Aorta (tissue), 5 donors: ENCODE measurements at regions not wholly inside any gene's neighbourhood (a gene's known extent, or its start where the extent isn't known, plus 50 kb on each side); places are given as distances from the start of the nearest gene placed in this dataset.

ENCODE experiments used
- ATAC-seq: fragments of 200-7000 bp; cut with Tn5 transposase; one replicate; pipeline ENCODE4 v1.9.1; 2022; ENCODE audit warnings: moderate library complexity; ENCODE audit not compliant: low FRiP score
- DNase-seq, 2 donors: peaks; one replicate each; pipeline ENCODE4 v3.0.0-alpha.2; 2020
- H3K27ac ChIP-seq, 2 donors: one replicate each; pipeline ENCODE4 v1.5.1; 2013; ENCODE audit warnings: low read length in 2 of 2, mild to moderate bottlenecking in 2 of 2, moderate library complexity in 2 of 2, control low read depth in 1 of 2, inconsistent platforms in 1 of 2, low read depth in 1 of 2
- H3K27me3 ChIP-seq, 2 donors: one replicate each; pipeline ENCODE4 v1.6.1; 2013; ENCODE audit warnings: control low read depth in 1 of 2, low read length in 1 of 2, mild to moderate bottlenecking in 1 of 2, moderate library complexity in 1 of 2; ENCODE audit not compliant: insufficient read depth in 2 of 2, control insufficient read depth in 1 of 2
- H3K36me3 ChIP-seq, 2 donors: one replicate each; pipeline ENCODE4 v1.6.1; 2013; ENCODE audit warnings: control low read depth in 1 of 2, low read length in 1 of 2, mild to moderate bottlenecking in 1 of 2; ENCODE audit not compliant: insufficient read depth in 2 of 2, control insufficient read depth in 1 of 2
- H3K4me1 ChIP-seq, 2 donors: one replicate each; pipeline ENCODE4 v1.6.1; 2013; ENCODE audit warnings: low read length in 2 of 2, control low read depth in 1 of 2, mild to moderate bottlenecking in 1 of 2, moderate library complexity in 1 of 2; ENCODE audit not compliant: insufficient read depth in 2 of 2, control insufficient read depth in 1 of 2
- H3K4me3 ChIP-seq, 2 donors: one replicate each; pipeline ENCODE4 v1.5.1; 2013; ENCODE audit warnings: low read length in 2 of 2, control low read depth in 1 of 2, mild to moderate bottlenecking in 1 of 2
- H3K9me3 ChIP-seq: one replicate; pipeline ENCODE4 v1.6.1; 2013; ENCODE audit warnings: mild to moderate bottlenecking, low read length; ENCODE audit not compliant: control insufficient read depth
- WGBS, 2 donors: extraction: QIAGEN DNeasy Blood & Tissue Kit; methylation state at CpG; one replicate each; pipeline ENCODE4 v1.1.7; 2013; 5-methylcytosine and 5-hydroxymethylcytosine counted together
- intact Hi-C, 2 donors: fragments of 100-400 bp; cut with DNase I; formaldehyde crosslinking; loops; one replicate each; pipeline versions ENCODE4 v1.14.2 to v1.15.0; 2022
- donor health status: healthy with polysubstance abuse.
- donor health status: Bipolar disorder and iron deficiency.
- donor health status: DM: no; HTN: no; CAD: no.
- donor health status: DM: no; HTN: no; CAD: no.
- donor health status: DM: yes; HTN: yes; CAD: no.

GRCh38 chr11:104259121-104259610 is 95.2 kb upstream of the PDGFD start:
- WGBS, 2 donors, result 40 to 41% methylated on average over 4 of the region's 4 CpGs
- Histone ChIP-seq H3K4me1 (no peaks in the 10 kb centered on the region), H3K27me3 (no peaks in the 10 kb centered on the region), H3K4me3 (no peak overlapping the region), H3K36me3 (no peaks in the 10 kb centered on the region), H3K27ac (no peak overlapping the region), H3K9me3 (no peaks in the 10 kb centered on the region)
- ATAC-seq, result no peak
- DNase-seq, result no peak
- intact Hi-C loops, result no loop called here

DNA sequence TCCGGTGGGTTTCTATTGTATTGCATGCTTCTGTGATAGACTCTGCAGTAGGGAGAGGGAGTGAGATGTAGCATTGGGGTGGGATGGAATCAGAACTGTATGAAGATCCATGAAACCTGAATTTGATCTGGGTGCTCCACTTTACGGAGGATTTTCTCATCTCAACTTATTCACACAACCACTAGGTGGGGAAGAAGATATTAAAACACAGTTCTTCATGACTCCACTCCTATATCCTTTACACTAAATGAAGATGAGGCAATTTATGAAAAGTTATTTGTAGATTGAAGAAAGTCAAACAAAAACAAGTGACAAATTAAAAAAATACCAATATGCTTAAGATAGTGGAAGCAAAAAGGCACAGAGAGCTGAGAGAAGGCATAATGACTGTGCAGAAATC is 92.6 kb upstream of the PDGFD start:
- Histone ChIP-seq H3K27ac (no peak overlapping the region), H3K4me3 (no peak overlapping the region), H3K27me3 (no peaks in the 10 kb centered on the region), H3K4me1 (no peaks in the 10 kb centered on the region), H3K9me3 (no peaks in the 10 kb centered on the region), H3K36me3 (no peaks in the 10 kb centered on the region)
- WGBS, 2 donors, result 77 to 81% methylated on average over 2 of the region's 2 CpGs
- intact Hi-C loops, result no loop called here
- DNase-seq, result no peak
- no peak for ATAC-seq

DNA sequence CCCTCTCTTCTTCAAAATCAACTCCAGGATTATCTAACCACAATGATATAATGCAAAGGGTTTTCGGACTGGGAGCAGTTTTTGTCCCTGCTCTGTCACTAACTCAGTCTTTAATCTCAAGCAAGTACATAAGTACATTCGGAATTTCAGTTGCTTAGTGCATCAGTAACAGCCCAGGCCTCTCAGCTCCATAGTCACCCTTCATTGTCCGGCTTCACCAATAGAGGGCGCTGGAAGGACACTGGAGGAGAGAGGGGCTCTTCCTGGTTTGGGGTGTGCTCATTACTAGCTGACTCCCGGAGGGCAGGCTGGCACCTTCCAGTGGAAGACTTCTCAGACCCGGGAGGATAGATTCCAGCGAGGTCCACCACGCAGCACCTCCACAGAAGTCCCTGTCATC is 90.4 kb upstream of the PDGFD start:
- Histone ChIP-seq H3K27me3 (no peaks in the 10 kb centered on the region), H3K27ac (no peak overlapping the region), H3K36me3 (no peaks in the 10 kb centered on the region), H3K9me3 (no peaks in the 10 kb centered on the region), H3K4me1 (no peaks in the 10 kb centered on the region), H3K4me3 (no peak overlapping the region)
- ATAC-seq, result no peak
- intact Hi-C loops, result no loop called here
- WGBS, 2 donors, result 35 to 45% methylated on average over 8 of the region's 8 CpGs
- DNase-seq, result no peak

DNA sequence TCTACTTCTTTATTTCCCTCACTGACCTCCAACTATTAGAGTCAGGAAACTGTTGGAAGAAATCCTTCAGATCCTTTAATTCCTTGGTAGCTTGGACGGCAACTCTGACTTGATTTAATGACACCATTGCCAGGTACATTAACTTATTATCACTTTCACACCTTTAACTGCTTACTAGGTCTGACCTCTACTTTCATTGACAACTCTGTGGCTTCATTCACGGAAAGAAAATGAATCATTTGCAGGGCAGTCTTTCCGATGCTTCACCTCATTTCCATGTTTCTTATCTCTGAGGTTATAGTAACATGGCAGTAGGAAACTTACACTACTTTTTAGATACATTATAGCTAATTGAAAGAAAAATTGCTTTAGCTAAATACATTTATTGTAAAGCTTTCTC is 82.6 kb upstream of the PDGFD start:
- no peaks in the 10 kb centered on the region for H3K9me3 ChIP-seq
- DNase-seq, result no peak
- intact Hi-C loops, result no loop called here
- H3K4me1 ChIP-seq, result no peaks in the 10 kb centered on the region
- no peaks in the 10 kb centered on the region for H3K36me3 ChIP-seq
- no peak overlapping the region for H3K4me3 ChIP-seq
- no peaks in the 10 kb centered on the region for H3K27me3 ChIP-seq
- 87% methylated on average over 3 of the region's 3 CpGs for WGBS, 2 donors
- ATAC-seq, result no peak
- no peak overlapping the region for H3K27ac ChIP-seq

GRCh38 chr11:104238916-104239315 is 75.0 kb upstream of the PDGFD start:
- H3K27ac ChIP-seq, result no peak overlapping the region
- no peaks in the 10 kb centered on the region for H3K4me1 ChIP-seq
- intact Hi-C loops, result no loop called here
- H3K4me3 ChIP-seq, result no peak overlapping the region
- no peak for DNase-seq
- H3K27me3 ChIP-seq, result no peaks in the 10 kb centered on the region
- no peaks in the 10 kb centered on the region for H3K9me3 ChIP-seq
- no peaks in the 10 kb centered on the region for H3K36me3 ChIP-seq
- WGBS, 2 donors, result 87 to 94% methylated on average over 3 of the region's 3 CpGs
- no peak for ATAC-seq

GRCh38 chr11:104225047-104225446 is 61.1 kb upstream of the PDGFD start:
- intact Hi-C loops, result no loop called here
- Histone ChIP-seq H3K4me3 (no peak overlapping the region), H3K4me1 (no peaks in the 10 kb centered on the region), H3K36me3 (no peaks in the 10 kb centered on the region), H3K27me3 (no peaks in the 10 kb centered on the region), H3K27ac (no peak overlapping the region), H3K9me3 (no peaks in the 10 kb centered on the region)
- ATAC-seq (no peak), DNase-seq (no peak)
- 94 to 99% methylated on average over 2 of the region's 2 CpGs for WGBS, 2 donors

- H3K4me1 ChIP-seq, result no peaks in the 10 kb centered on the region
- H3K27ac ChIP-seq, result no peak overlapping the region
- H3K9me3 ChIP-seq, result no peaks in the 10 kb centered on the region
These were observed 58.5 kb upstream of the PDGFD start for GRCh38 chr11:104222464-104222863.

DNA sequence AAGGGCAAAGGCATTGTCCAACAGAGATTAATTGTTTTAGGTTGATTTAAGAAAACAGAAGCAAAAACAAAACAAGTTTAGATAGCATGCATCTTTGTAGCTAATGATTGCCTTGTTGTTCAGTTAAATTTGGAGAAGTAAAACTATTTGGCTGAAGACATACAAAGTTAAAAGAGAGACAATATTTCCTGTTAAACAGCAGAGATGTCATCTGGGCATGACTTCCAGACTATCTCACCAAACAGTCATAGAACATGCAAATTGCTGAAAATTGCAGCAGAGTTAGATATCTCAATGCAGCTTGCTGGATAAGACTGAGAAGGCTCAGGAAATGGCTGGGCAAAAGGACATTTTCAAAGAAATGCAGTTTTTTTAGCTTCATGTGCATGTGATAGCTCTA is 57.5 kb upstream of the PDGFD start:
- no peak overlapping the region for H3K27ac ChIP-seq
- H3K4me1 ChIP-seq, result no peaks in the 10 kb centered on the region

More at GRCh38 chr11:104222464-104222863, 58.5 kb upstream of the PDGFD start:
- intact Hi-C loops, result no loop called here
- no peak for DNase-seq
- WGBS, 2 donors, result 77 to 79% methylated on average over 4 of the region's 4 CpGs
- Histone ChIP-seq H3K27me3 (no peaks in the 10 kb centered on the region), H3K36me3 (no peaks in the 10 kb centered on the region), H3K4me3 (no peak overlapping the region)
- ATAC-seq, result no peak

GRCh38 chr11:104219096-104219495 is 55.1 kb upstream of the PDGFD start:
- ATAC-seq, result peak; percentile 86
- Histone ChIP-seq H3K4me1 (no peaks in the 10 kb centered on the region), H3K27me3 (no peaks in the 10 kb centered on the region), H3K27ac (no peak overlapping the region), H3K4me3 (no peak overlapping the region), H3K36me3 (no peaks in the 10 kb centered on the region), H3K9me3 (no peaks in the 10 kb centered on the region)
- intact Hi-C loops, result no loop called here
- DNase-seq, result peak in 1 of 2 donors; percentile 47
- 90 to 91% methylated on average over 3 of the region's 3 CpGs for WGBS, 2 donors

More for the DNA sequence above, 57.5 kb upstream of the PDGFD start:
- Histone ChIP-seq H3K4me3 (no peak overlapping the region), H3K9me3 (no peaks in the 10 kb centered on the region), H3K36me3 (no peaks in the 10 kb centered on the region), H3K27me3 (no peaks in the 10 kb centered on the region)
- DNase-seq, result no peak
- intact Hi-C loops, result no loop called here
- ATAC-seq, result no peak
